ENCODE measurements at regions not wholly inside any gene's neighbourhood (a gene's known extent, or its start where the extent isn't known, plus 50 kb on each side); places are given as distances from the start of the nearest gene placed in this dataset.
"Not testable (repeated sequence)": the region's sequence is repeated elsewhere in the genome, so short reads cannot be mapped to it uniquely, and the experiment has no call there.

GRCh38 chr5:87120518-87121303 is 147.0 kb upstream of the RASA1 start:
- DNase-seq (ENCODE audit: insufficient read length) (no peak), FAIRE-seq (peak; percentile 87)

GRCh38 chr5:87121304-87122150 is 146.2 kb upstream of the RASA1 start:
- FAIRE-seq, result peak; percentile 81

More at GRCh38 chr5:87120518-87121303, 147.0 kb upstream of the RASA1 start:
- TF ChIP-seq TAF1 (IDR thresholded peaks at IDR 0.05; ENCODE audit: borderline replicate concordance, low read depth, low read length) (no peak), POLR2AphosphoS5 (IDR thresholded peaks at IDR 0.05; ENCODE audit: low read depth, low read length) (no peak), POLR2A (IDR thresholded peaks at IDR 0.05; ENCODE audit: low read depth, low read length) (no peak)

GRCh38 chr5:87122151-87122977 is 145.3 kb upstream of the RASA1 start:
- TF ChIP-seq POLR2A (IDR thresholded peaks at IDR 0.05; ENCODE audit: low read depth, low read length), result no peak
- FAIRE-seq (peak; percentile 66), DNase-seq (ENCODE audit: insufficient read length) (no peak)

More at GRCh38 chr5:87121304-87122150, 146.2 kb upstream of the RASA1 start:
- DNase-seq (ENCODE audit: insufficient read length), result no peak
- TF ChIP-seq POLR2A (IDR thresholded peaks at IDR 0.05; ENCODE audit: low read depth, low read length), result no peak
- TF ChIP-seq POLR2AphosphoS5 (IDR thresholded peaks at IDR 0.05; ENCODE audit: low read depth, low read length), result no peak
- TF ChIP-seq TAF1 (IDR thresholded peaks at IDR 0.05; ENCODE audit: borderline replicate concordance, low read depth, low read length), result no peak

- DNase-seq (ENCODE audit: insufficient read length) (no peak), FAIRE-seq (no peak)
- TF ChIP-seq POLR2A (IDR thresholded peaks at IDR 0.05; ENCODE audit: low read depth, low read length) (no peak), TAF1 (IDR thresholded peaks at IDR 0.05; ENCODE audit: borderline replicate concordance, low read depth, low read length) (no peak), POLR2AphosphoS5 (IDR thresholded peaks at IDR 0.05; ENCODE audit: low read depth, low read length) (no peak)
Observed at GRCh38 chr5:87125766-87126165, 141.9 kb upstream of the RASA1 start.

GRCh38 chr5:87126869-87127268 is 140.8 kb upstream of the RASA1 start:
- FAIRE-seq, result no peak
- DNase-seq (ENCODE audit: insufficient read length), result no peak
- TF ChIP-seq POLR2AphosphoS5 (IDR thresholded peaks at IDR 0.05; ENCODE audit: low read depth, low read length) (no peak), POLR2A (IDR thresholded peaks at IDR 0.05; ENCODE audit: low read depth, low read length) (no peak), TAF1 (IDR thresholded peaks at IDR 0.05; ENCODE audit: borderline replicate concordance, low read depth, low read length) (no peak)

GRCh38 chr5:87127426-87127825 is 140.3 kb upstream of the RASA1 start:
- TF ChIP-seq POLR2A (IDR thresholded peaks at IDR 0.05; ENCODE audit: low read depth, low read length) (no peak), TAF1 (IDR thresholded peaks at IDR 0.05; ENCODE audit: borderline replicate concordance, low read depth, low read length) (no peak), POLR2AphosphoS5 (IDR thresholded peaks at IDR 0.05; ENCODE audit: low read depth, low read length) (no peak)
- FAIRE-seq (no peak), DNase-seq (ENCODE audit: insufficient read length) (no peak)

- FAIRE-seq (no peak), DNase-seq (ENCODE audit: insufficient read length) (no peak)
- TF ChIP-seq POLR2AphosphoS5 (IDR thresholded peaks at IDR 0.05; ENCODE audit: low read depth, low read length) (no peak), POLR2A (IDR thresholded peaks at IDR 0.05; ENCODE audit: low read depth, low read length) (no peak), TAF1 (IDR thresholded peaks at IDR 0.05; ENCODE audit: borderline replicate concordance, low read depth, low read length) (no peak)
Observed at GRCh38 chr5:87127956-87128687, 139.6 kb upstream of the RASA1 start.

GRCh38 chr5:87129046-87129445 is 138.6 kb upstream of the RASA1 start:
- FAIRE-seq (no peak), DNase-seq (ENCODE audit: insufficient read length) (no peak)
- no peak for TF ChIP-seq POLR2A (IDR thresholded peaks at IDR 0.05; ENCODE audit: low read depth, low read length)
- TF ChIP-seq POLR2AphosphoS5 (IDR thresholded peaks at IDR 0.05; ENCODE audit: low read depth, low read length), result no peak
- TF ChIP-seq TAF1 (IDR thresholded peaks at IDR 0.05; ENCODE audit: borderline replicate concordance, low read depth, low read length), result no peak

GRCh38 chr5:87132696-87133095 is 135.0 kb upstream of the RASA1 start:
- no peak for DNase-seq (ENCODE audit: insufficient read length)
- FAIRE-seq, result no peak
- no peak for TF ChIP-seq POLR2A (IDR thresholded peaks at IDR 0.05; ENCODE audit: low read depth, low read length)
- TF ChIP-seq TAF1 (IDR thresholded peaks at IDR 0.05; ENCODE audit: borderline replicate concordance, low read depth, low read length), result no peak
- no peak for TF ChIP-seq POLR2AphosphoS5 (IDR thresholded peaks at IDR 0.05; ENCODE audit: low read depth, low read length)

- not testable (repeated sequence) for FAIRE-seq; DNase-seq (ENCODE audit: insufficient read length)
Observed at GRCh38 chr5:87134513-87134912, 133.2 kb upstream of the RASA1 start.

GRCh38 chr5:87136096-87136495 is 131.6 kb upstream of the RASA1 start:
- DNase-seq (ENCODE audit: insufficient read length), result no peak
- no peak for FAIRE-seq
- TF ChIP-seq POLR2A (IDR thresholded peaks at IDR 0.05; ENCODE audit: low read depth, low read length) (no peak), TAF1 (IDR thresholded peaks at IDR 0.05; ENCODE audit: borderline replicate concordance, low read depth, low read length) (no peak), POLR2AphosphoS5 (IDR thresholded peaks at IDR 0.05; ENCODE audit: low read depth, low read length) (no peak)
